Osteoblast (primary cell): ENCODE measurements at regions not wholly inside any gene's neighbourhood (a gene's known extent, or its start where the extent isn't known, plus 50 kb on each side); places are given as distances from the start of the nearest gene placed in this dataset.

Experiments used
- DNase-seq: peaks from one replicate; pipeline ENCODE4 v3.0.0; 2011; ENCODE audit warnings: low spot score, mixed read lengths; ENCODE audit not compliant: insufficient read length; ENCODE audit errors: missing footprints
- H2AFZ ChIP-seq: 2 replicates; pipeline ENCODE4 v1.6.0; 2011; ENCODE audit warnings: mild to moderate bottlenecking, low read length
- H3K27ac ChIP-seq: 2 replicates; pipeline ENCODE4 v1.5.1; 2011; ENCODE audit warnings: mild to moderate bottlenecking, low read depth, low read length, moderate library complexity
- H3K27me3 ChIP-seq: 2 replicates; pipeline ENCODE4 v1.6.0; 2012; ENCODE audit warnings: mild to moderate bottlenecking, control low read depth, inconsistent platforms, low read length, moderate library complexity; ENCODE audit not compliant: insufficient read depth
- H3K36me3 ChIP-seq: 2 replicates; pipeline ENCODE4 v1.5.1; 2011; ENCODE audit warnings: mild to moderate bottlenecking, low read length, control low read depth, moderate library complexity; ENCODE audit not compliant: insufficient read depth
- H3K4me1 ChIP-seq: 2 replicates; pipeline ENCODE4 v1.5.1; 2011; ENCODE audit warnings: mild to moderate bottlenecking, low read length, control low read depth, moderate library complexity; ENCODE audit not compliant: insufficient read depth
- H3K4me2 ChIP-seq: 2 replicates; pipeline ENCODE4 v1.6.0; 2011; ENCODE audit warnings: mild to moderate bottlenecking, low read length; ENCODE audit not compliant: insufficient read depth
- H3K4me3 ChIP-seq: fragments of 200-600 bp; sonication (generic); 3 replicates; pipeline ENCODE4 v1.5.1; 2012; ENCODE audit warnings: mild to moderate bottlenecking, low read length, inconsistent platforms; ENCODE audit not compliant: insufficient read depth
- H3K79me2 ChIP-seq: 2 replicates; pipeline ENCODE4 v1.6.0; 2012; ENCODE audit warnings: mild to moderate bottlenecking, low read length, control low read depth, inconsistent platforms; ENCODE audit not compliant: insufficient read depth
- H3K9me3 ChIP-seq: 2 replicates; pipeline ENCODE4 v1.5.1; 2011; ENCODE audit warnings: low read depth, low read length, control low read depth
- H4K20me1 ChIP-seq: 2 replicates; pipeline ENCODE4 v1.6.0; 2012; ENCODE audit warnings: mild to moderate bottlenecking, low read length, control low read depth; ENCODE audit not compliant: insufficient read depth
- TF ChIP-seq, protein P1 (sequence below): IDR thresholded peaks from 2 replicates; pipeline ENCODE4 v1.5.1; 2011; ENCODE audit warnings: mild to moderate bottlenecking, low read depth, low read length, moderate library complexity; ENCODE audit errors: extremely low read depth

DNA sequence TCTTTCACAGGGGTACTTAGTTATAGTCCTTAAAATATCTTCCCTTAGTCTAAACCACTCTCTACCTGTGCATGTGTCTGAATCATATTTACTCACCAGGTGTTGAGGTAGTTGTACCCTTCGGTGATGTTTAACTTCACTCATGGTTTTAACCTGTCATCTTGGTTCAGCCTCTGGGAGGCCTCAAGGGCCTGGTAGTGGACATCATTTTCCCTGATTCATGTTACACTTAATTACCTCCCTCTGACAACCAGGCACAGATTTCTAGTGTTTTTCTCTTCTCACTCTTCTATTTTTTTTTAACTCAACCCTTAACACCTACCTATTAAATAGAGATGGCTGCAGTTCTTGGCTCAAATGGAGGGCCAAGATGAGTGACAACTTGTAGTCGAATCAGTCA is 505.4 kb downstream of the TMEM114 start:
- H3K9me3 ChIP-seq = no peaks in the 10 kb centered on the region
- H3K27me3 ChIP-seq = no peaks in the 10 kb centered on the region
- H3K4me3 ChIP-seq = no peak overlapping the region
- no peak overlapping the region for H3K27ac ChIP-seq
- H2AFZ ChIP-seq = no peak overlapping the region
- no peaks in the 10 kb centered on the region for H3K4me1 ChIP-seq
- H4K20me1 ChIP-seq = no peaks in the 10 kb centered on the region
- DNase-seq = no peak
- no peaks in the 10 kb centered on the region for H3K79me2 ChIP-seq
- H3K36me3 ChIP-seq = no peaks in the 10 kb centered on the region
- H3K4me2 ChIP-seq = no peak overlapping the region
- TF ChIP-seq, protein P1, sequence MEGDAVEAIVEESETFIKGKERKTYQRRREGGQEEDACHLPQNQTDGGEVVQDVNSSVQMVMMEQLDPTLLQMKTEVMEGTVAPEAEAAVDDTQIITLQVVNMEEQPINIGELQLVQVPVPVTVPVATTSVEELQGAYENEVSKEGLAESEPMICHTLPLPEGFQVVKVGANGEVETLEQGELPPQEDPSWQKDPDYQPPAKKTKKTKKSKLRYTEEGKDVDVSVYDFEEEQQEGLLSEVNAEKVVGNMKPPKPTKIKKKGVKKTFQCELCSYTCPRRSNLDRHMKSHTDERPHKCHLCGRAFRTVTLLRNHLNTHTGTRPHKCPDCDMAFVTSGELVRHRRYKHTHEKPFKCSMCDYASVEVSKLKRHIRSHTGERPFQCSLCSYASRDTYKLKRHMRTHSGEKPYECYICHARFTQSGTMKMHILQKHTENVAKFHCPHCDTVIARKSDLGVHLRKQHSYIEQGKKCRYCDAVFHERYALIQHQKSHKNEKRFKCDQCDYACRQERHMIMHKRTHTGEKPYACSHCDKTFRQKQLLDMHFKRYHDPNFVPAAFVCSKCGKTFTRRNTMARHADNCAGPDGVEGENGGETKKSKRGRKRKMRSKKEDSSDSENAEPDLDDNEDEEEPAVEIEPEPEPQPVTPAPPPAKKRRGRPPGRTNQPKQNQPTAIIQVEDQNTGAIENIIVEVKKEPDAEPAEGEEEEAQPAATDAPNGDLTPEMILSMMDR = no peak

DNA sequence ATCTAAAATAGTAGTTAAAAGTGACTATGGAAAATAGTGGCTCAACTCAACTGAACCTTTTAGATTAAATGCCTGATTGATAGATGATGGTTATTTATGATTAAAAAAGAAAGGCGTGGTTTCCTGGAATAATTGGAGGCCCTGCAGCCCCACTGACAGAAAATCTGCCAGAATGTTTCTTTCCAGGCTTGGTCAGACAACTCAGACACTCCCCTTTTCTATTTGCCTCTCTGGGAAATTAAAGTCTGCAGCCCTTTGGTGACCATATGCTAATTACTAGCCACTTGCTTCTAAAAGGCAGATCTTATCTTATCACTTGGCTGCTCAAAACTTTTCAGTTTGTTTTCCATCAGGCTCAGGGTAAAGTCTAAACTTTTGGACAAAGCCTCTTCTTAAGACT is 506.0 kb downstream of the TMEM114 start:
- Histone ChIP-seq H3K79me2 (no peaks in the 10 kb centered on the region), H3K27ac (no peak overlapping the region), H3K9me3 (no peaks in the 10 kb centered on the region), H3K4me3 (no peak overlapping the region), H2AFZ (no peak overlapping the region), H3K4me1 (no peaks in the 10 kb centered on the region), H3K4me2 (no peak overlapping the region), H3K36me3 (no peaks in the 10 kb centered on the region), H3K27me3 (no peaks in the 10 kb centered on the region), H4K20me1 (no peaks in the 10 kb centered on the region)
- TF ChIP-seq, protein P1 = no peak
- no peak for DNase-seq

DNA sequence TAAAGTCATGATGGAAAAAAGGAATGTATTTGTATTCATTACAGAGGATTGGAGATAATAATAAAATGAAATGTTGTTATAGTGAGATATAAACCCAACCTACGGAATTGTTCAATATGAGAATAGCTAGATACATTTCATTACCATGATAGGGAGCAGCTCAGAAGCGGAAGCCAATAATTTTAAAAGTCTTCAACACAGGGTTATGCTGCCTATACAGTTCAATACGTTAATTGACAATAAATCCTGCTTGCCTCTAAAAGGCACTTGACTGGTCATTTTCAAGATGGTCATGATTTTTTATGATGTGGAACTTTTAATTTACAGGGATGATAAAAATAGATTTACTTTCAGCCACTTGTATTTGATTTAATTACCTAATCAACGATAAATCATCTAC is 506.8 kb downstream of the TMEM114 start:
- no peak for DNase-seq
- Histone ChIP-seq H3K79me2 (no peaks in the 10 kb centered on the region), H4K20me1 (no peaks in the 10 kb centered on the region), H3K4me1 (no peaks in the 10 kb centered on the region), H3K9me3 (no peaks in the 10 kb centered on the region), H2AFZ (no peak overlapping the region), H3K4me3 (no peak overlapping the region), H3K36me3 (no peaks in the 10 kb centered on the region), H3K4me2 (no peak overlapping the region), H3K27me3 (no peaks in the 10 kb centered on the region), H3K27ac (no peak overlapping the region)
- TF ChIP-seq, protein P1 = no peak

DNA sequence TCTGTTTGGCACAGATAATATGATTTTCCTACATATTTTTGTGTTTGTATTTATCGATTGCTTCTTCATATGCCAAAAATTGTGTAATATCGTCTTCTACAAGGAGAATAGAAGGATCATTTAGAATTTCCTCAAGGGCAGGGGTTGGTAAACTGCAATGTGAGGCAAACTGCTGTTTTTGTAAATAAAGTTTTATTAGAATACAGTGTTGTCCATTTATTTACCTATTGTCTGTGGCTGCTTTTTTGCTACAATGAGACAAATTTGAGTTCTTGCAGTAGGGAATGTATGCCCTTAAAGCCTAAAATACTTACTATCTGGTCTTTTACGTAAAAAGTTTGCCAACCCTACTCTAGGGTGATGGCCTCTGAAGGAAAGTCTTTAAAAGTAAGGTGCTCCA is 509.5 kb downstream of the TMEM114 start:
- DNase-seq = no peak
- Histone ChIP-seq H3K79me2 (no peaks in the 10 kb centered on the region), H3K4me2 (no peak overlapping the region), H3K4me1 (no peaks in the 10 kb centered on the region), H3K27ac (no peak overlapping the region), H4K20me1 (no peaks in the 10 kb centered on the region), H2AFZ (no peak overlapping the region), H3K4me3 (no peak overlapping the region), H3K36me3 (no peaks in the 10 kb centered on the region), H3K9me3 (no peaks in the 10 kb centered on the region), H3K27me3 (no peaks in the 10 kb centered on the region)
- TF ChIP-seq, protein P1 = no peak
